ENCODE measurements at regions not wholly inside any gene's neighbourhood (a gene's known extent, or its start where the extent isn't known, plus 50 kb on each side); places are given as distances from the start of the nearest gene placed in this dataset.

- H3K9me3 ChIP-seq (ENCODE audit: insufficient read depth, low read length) = no peaks in the 10 kb centered on the region
- H3K4me1 ChIP-seq (ENCODE audit: low read length) = no peaks in the 10 kb centered on the region
- TF ChIP-seq CTCF (IDR thresholded peaks at IDR 0.05; ENCODE audit: low read depth, low read length) = no peak
- TF ChIP-seq EZH2phosphoT487 (IDR thresholded peaks at IDR 0.05; ENCODE audit: low read depth) = no peak
- H3K27ac ChIP-seq (ENCODE audit: low read length) = no peak overlapping the region
- H4K20me1 ChIP-seq (ENCODE audit: insufficient read depth, low read length) = no peaks in the 10 kb centered on the region
- no peak overlapping the region for H3K9ac ChIP-seq (ENCODE audit: low read length)
- no peaks in the 10 kb centered on the region for H3K36me3 ChIP-seq (replicated peaks; ENCODE audit: low read depth, low read length)
- H2AFZ ChIP-seq (ENCODE audit: low read depth, low read length) = no peak overlapping the region
- no peaks in the 10 kb centered on the region for H3K79me2 ChIP-seq (ENCODE audit: low read length)
- H3K4me3 ChIP-seq (ENCODE audit: low read length) = no peak overlapping the region
- no peaks in the 10 kb centered on the region for H3K27me3 ChIP-seq (ENCODE audit: low read depth, low read length)
- no peak overlapping the region for H3K4me2 ChIP-seq (ENCODE audit: low read length)
Observed at GRCh38 chr14:65850429-65851135, 438.1 kb downstream of the FUT8 start.

- Histone ChIP-seq H2AFZ (ENCODE audit: low read depth, low read length) (no peak overlapping the region), H3K9ac (ENCODE audit: low read length) (no peak overlapping the region), H3K9me3 (ENCODE audit: insufficient read depth, low read length) (no peaks in the 10 kb centered on the region), H3K27ac (ENCODE audit: low read length) (no peak overlapping the region), H3K79me2 (ENCODE audit: low read length) (no peaks in the 10 kb centered on the region), H4K20me1 (ENCODE audit: insufficient read depth, low read length) (no peaks in the 10 kb centered on the region), H3K4me1 (ENCODE audit: low read length) (no peaks in the 10 kb centered on the region), H3K4me3 (ENCODE audit: low read length) (no peak overlapping the region), H3K4me2 (ENCODE audit: low read length) (no peak overlapping the region), H3K36me3 (replicated peaks; ENCODE audit: low read depth, low read length) (no peaks in the 10 kb centered on the region), H3K27me3 (ENCODE audit: low read depth, low read length) (no peaks in the 10 kb centered on the region)
- TF ChIP-seq CTCF (IDR thresholded peaks at IDR 0.05; ENCODE audit: low read depth, low read length) (no peak), EZH2phosphoT487 (IDR thresholded peaks at IDR 0.05; ENCODE audit: low read depth) (no peak)
Observed at GRCh38 chr14:65852689-65853088, 440.2 kb downstream of the FUT8 start.

- no peak for TF ChIP-seq CTCF (IDR thresholded peaks at IDR 0.05; ENCODE audit: low read depth, low read length)
- TF ChIP-seq EZH2phosphoT487 (IDR thresholded peaks at IDR 0.05; ENCODE audit: low read depth) = no peak
- Histone ChIP-seq H3K27me3 (ENCODE audit: low read depth, low read length) (no peaks in the 10 kb centered on the region), H4K20me1 (ENCODE audit: insufficient read depth, low read length) (no peaks in the 10 kb centered on the region), H3K36me3 (replicated peaks; ENCODE audit: low read depth, low read length) (no peaks in the 10 kb centered on the region), H2AFZ (ENCODE audit: low read depth, low read length) (no peak overlapping the region), H3K9me3 (ENCODE audit: insufficient read depth, low read length) (no peaks in the 10 kb centered on the region), H3K79me2 (ENCODE audit: low read length) (no peaks in the 10 kb centered on the region), H3K4me1 (ENCODE audit: low read length) (no peaks in the 10 kb centered on the region), H3K4me3 (ENCODE audit: low read length) (no peak overlapping the region), H3K27ac (ENCODE audit: low read length) (no peak overlapping the region), H3K9ac (ENCODE audit: low read length) (no peak overlapping the region), H3K4me2 (ENCODE audit: low read length) (no peak overlapping the region)
Observed at GRCh38 chr14:65853407-65853955, 441.0 kb downstream of the FUT8 start.

GRCh38 chr14:65854215-65854614 lies 441.7 kb downstream of the FUT8 start:
- no peaks in the 10 kb centered on the region for H4K20me1 ChIP-seq (ENCODE audit: insufficient read depth, low read length)
- no peak overlapping the region for H3K9ac ChIP-seq (ENCODE audit: low read length)
- no peaks in the 10 kb centered on the region for H3K9me3 ChIP-seq (ENCODE audit: insufficient read depth, low read length)
- no peaks in the 10 kb centered on the region for H3K36me3 ChIP-seq (replicated peaks; ENCODE audit: low read depth, low read length)
- TF ChIP-seq EZH2phosphoT487 (IDR thresholded peaks at IDR 0.05; ENCODE audit: low read depth) = no peak
- no peak for TF ChIP-seq CTCF (IDR thresholded peaks at IDR 0.05; ENCODE audit: low read depth, low read length)
- H3K79me2 ChIP-seq (ENCODE audit: low read length) = no peaks in the 10 kb centered on the region
- no peak overlapping the region for H2AFZ ChIP-seq (ENCODE audit: low read depth, low read length)
- no peaks in the 10 kb centered on the region for H3K27me3 ChIP-seq (ENCODE audit: low read depth, low read length)
- no peak overlapping the region for H3K4me2 ChIP-seq (ENCODE audit: low read length)
- no peaks in the 10 kb centered on the region for H3K4me1 ChIP-seq (ENCODE audit: low read length)
- no peak overlapping the region for H3K27ac ChIP-seq (ENCODE audit: low read length)
- H3K4me3 ChIP-seq (ENCODE audit: low read length) = no peak overlapping the region
